ENCODE measurements at regions not wholly inside any gene's neighbourhood (a gene's known extent, or its start where the extent isn't known, plus 50 kb on each side); places are given as distances from the start of the nearest gene placed in this dataset.

GRCh38 chr18:51429644-51430043 lies 232.2 kb upstream of the MEX3C start:
- intact Hi-C loops (cut with micrococcal nuclease; ENCODE audit: unreplicated experiment) = loop anchor here (5.0 kb wide), 1 partner anchor 108 kb away; no protein-coding TSS in a partner anchor
- no peaks in the 10 kb centered on the region for H3K36me3 Mint-ChIP-seq (ENCODE audit: insufficient read depth, unreplicated experiment)
- TF ChIP-seq CTCF (IDR thresholded peaks at IDR 0.05; ENCODE audit: unreplicated experiment) = no peak
- no peak overlapping the region for H3K27ac Mint-ChIP-seq (ENCODE audit: unreplicated experiment)
- H3K4me3 Mint-ChIP-seq (ENCODE audit: low read depth, unreplicated experiment) = no peak overlapping the region
- H3K4me1 Mint-ChIP-seq (ENCODE audit: low read depth, unreplicated experiment) = peaks cover 50% of the 10 kb centered on the region
- CTCF ChIA-PET = no interaction called here
- DNase-seq = no peak
- BruUV-seq (replicated peaks) = no TSS peak
- H3K27me3 Mint-ChIP-seq (ENCODE audit: unreplicated experiment) = no peaks in the 10 kb centered on the region
- H3K9me3 Mint-ChIP-seq (ENCODE audit: low read depth, unreplicated experiment) = peaks cover 10% of the 10 kb centered on the region

GRCh38 chr18:51430538-51430937 lies 233.1 kb upstream of the MEX3C start:
- no TSS peak for BruUV-seq (replicated peaks)
- Mint-ChIP-seq H3K4me3 (ENCODE audit: low read depth, unreplicated experiment) (no peak overlapping the region), H3K9me3 (ENCODE audit: low read depth, unreplicated experiment) (peaks cover 10% of the 10 kb centered on the region), H3K4me1 (ENCODE audit: low read depth, unreplicated experiment) (peaks cover 44% of the 10 kb centered on the region), H3K27ac (ENCODE audit: unreplicated experiment) (no peak overlapping the region), H3K27me3 (ENCODE audit: unreplicated experiment) (no peaks in the 10 kb centered on the region), H3K36me3 (ENCODE audit: insufficient read depth, unreplicated experiment) (no peaks in the 10 kb centered on the region)
- no peak for DNase-seq
- intact Hi-C loops (cut with micrococcal nuclease; ENCODE audit: unreplicated experiment) = loop anchor here (5.0 kb wide), 1 partner anchor 107 kb away; no protein-coding TSS in a partner anchor
- CTCF ChIA-PET = no interaction called here
- TF ChIP-seq CTCF (IDR thresholded peaks at IDR 0.05; ENCODE audit: unreplicated experiment) = no peak

- Mint-ChIP-seq H3K27me3 (ENCODE audit: unreplicated experiment) (peaks cover 20% of the 10 kb centered on the region), H3K4me1 (ENCODE audit: low read depth, unreplicated experiment) (peaks cover 42% of the 10 kb centered on the region), H3K4me3 (ENCODE audit: low read depth, unreplicated experiment) (no peak overlapping the region), H3K27ac (ENCODE audit: unreplicated experiment) (no peak overlapping the region), H3K9me3 (ENCODE audit: low read depth, unreplicated experiment) (peaks cover 10% of the 10 kb centered on the region), H3K36me3 (ENCODE audit: insufficient read depth, unreplicated experiment) (no peaks in the 10 kb centered on the region)
- BruUV-seq (replicated peaks) = no TSS peak
- CTCF ChIA-PET = no interaction called here
- no peak for TF ChIP-seq CTCF (IDR thresholded peaks at IDR 0.05; ENCODE audit: unreplicated experiment)
- DNase-seq = no peak
- intact Hi-C loops (cut with micrococcal nuclease; ENCODE audit: unreplicated experiment) = loop anchor here (5.0 kb wide), 1 partner anchor 104 kb away; no protein-coding TSS in a partner anchor
These were observed 235.8 kb upstream of the MEX3C start for GRCh38 chr18:51433296-51433695.

GRCh38 chr18:51433881-51434280 lies 236.4 kb upstream of the MEX3C start:
- no peak overlapping the region for H3K27ac Mint-ChIP-seq (ENCODE audit: unreplicated experiment)
- peaks cover 39% of the 10 kb centered on the region for H3K4me1 Mint-ChIP-seq (ENCODE audit: low read depth, unreplicated experiment)
- no peak for DNase-seq
- H3K4me3 Mint-ChIP-seq (ENCODE audit: low read depth, unreplicated experiment) = no peak overlapping the region
- no TSS peak for BruUV-seq (replicated peaks)
- CTCF ChIA-PET = no interaction called here
- H3K36me3 Mint-ChIP-seq (ENCODE audit: insufficient read depth, unreplicated experiment) = no peaks in the 10 kb centered on the region
- peaks cover 20% of the 10 kb centered on the region for H3K27me3 Mint-ChIP-seq (ENCODE audit: unreplicated experiment)
- intact Hi-C loops (cut with micrococcal nuclease; ENCODE audit: unreplicated experiment) = loop anchor here (5.0 kb wide), 1 partner anchor 103 kb away; no protein-coding TSS in a partner anchor
- H3K9me3 Mint-ChIP-seq (ENCODE audit: low read depth, unreplicated experiment) = peaks cover 9% of the 10 kb centered on the region
- no peak for TF ChIP-seq CTCF (IDR thresholded peaks at IDR 0.05; ENCODE audit: unreplicated experiment)

Data from Calu3 (cell line).